HG03571 (cell line): ENCODE measurements at regions not wholly inside any gene's neighbourhood (a gene's known extent, or its start where the extent isn't known, plus 50 kb on each side); places are given as distances from the start of the nearest gene placed in this dataset.
"Not testable (repeated sequence)": the region's sequence is repeated elsewhere in the genome, so short reads cannot be mapped to it uniquely, and the experiment has no call there.

Experiments used
- ATAC-seq: cut with Tn5 transposase; IDR thresholded peaks from one replicate; pipeline ENCODE4 v1.9.1; 2021; ENCODE audit not compliant: unreplicated experiment

DNA sequence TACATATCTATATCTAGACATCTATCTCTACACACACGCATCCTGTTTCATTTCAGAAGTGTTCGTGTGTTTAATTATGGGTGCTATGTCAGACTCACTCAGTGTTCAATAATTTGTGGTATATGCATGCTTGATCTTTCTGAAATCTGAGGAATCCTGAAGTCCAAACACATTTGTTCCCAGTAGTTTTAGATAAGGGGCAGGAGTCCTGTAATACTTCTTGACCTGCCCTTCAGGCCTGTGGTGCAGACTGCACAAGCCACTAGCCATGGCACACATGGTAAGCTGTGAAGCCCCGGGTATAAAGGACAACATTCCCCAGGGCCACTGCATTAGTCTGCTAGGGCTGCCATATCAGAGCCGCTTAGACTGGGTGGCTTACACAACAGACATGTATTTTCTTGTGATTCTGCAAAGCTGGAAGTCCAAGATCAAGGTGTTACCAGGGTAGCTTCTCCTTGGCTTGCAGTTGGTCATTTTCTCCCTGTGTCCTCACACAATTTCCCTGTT lies 267.2 kb downstream of the RHOU start:
- no peak for ATAC-seq

DNA sequence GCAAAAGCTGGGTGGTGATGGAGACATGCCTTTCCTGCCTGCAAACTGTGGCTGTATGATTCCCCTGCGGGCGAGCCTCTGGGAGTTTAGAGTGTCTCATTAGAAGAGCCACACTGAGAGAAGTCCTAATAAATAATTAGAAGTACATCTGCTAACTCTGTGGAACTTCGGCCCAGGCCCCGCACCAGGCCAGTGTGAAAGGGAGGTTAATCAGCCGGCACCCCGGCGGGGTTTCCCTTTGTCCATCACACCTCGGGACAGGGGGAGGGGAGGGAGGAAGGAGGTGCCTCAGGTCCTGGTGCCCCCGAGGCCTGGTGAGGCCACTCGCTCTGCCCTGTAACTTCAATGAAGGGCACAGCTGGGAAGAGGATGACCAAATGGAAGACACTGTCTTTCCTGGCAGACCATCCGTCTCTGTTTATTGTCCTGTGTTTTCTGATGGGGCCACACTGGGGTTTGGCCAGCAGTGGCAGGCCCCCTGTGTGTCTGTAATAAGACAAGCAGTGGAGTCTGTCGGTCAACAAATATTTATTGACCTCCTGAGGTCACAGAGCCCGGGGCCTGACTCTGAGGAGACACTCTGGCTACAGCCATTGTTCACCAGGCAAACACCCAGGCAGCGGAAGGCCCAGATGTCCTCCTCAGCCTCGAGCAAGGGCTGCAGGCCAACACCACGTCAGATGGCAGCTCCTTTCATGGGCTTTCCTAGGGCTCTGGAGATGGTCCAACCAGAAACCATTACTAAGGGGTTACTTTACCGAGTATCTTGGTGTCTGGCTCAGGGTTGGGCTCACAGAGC lies 267.5 kb upstream of the RAB4A start:
- ATAC-seq, result no peak

DNA sequence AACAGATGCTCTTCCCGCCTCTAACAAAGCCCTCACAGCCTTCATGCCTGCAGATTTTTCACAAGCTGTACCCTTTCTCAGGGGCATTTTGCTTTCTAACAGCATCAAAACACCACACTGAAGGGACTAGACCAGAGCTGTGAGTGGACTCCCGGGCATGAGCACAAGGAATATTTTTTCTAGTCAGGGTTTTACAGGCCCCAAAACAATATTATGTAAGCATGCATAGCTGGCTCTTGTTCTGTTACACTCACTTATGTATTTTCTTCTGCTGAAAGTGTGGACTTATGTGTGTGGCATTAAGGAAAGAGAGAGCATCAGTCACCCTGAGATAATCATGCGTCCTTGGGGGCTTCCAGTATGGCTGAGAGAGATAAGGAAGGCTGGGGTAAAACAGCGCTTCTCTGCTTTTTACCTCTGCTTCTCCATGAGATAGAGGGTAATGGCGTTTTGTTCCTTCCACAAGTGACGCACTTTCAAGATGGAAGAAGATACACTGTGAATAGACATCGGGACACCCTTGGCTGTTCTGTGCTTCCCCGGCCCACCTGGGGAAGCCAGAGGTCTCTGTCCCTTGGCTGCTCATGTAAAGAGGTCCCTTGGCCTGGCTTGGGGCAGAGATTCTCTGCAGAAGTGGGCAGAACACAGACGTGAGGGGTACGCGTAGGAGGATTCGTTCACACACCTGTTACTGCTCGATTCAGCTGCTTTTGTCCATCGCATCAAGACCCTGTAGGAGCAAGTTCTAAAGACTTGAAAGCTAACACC lies 266.7 kb upstream of the RAB4A start:
- no peak for ATAC-seq

DNA sequence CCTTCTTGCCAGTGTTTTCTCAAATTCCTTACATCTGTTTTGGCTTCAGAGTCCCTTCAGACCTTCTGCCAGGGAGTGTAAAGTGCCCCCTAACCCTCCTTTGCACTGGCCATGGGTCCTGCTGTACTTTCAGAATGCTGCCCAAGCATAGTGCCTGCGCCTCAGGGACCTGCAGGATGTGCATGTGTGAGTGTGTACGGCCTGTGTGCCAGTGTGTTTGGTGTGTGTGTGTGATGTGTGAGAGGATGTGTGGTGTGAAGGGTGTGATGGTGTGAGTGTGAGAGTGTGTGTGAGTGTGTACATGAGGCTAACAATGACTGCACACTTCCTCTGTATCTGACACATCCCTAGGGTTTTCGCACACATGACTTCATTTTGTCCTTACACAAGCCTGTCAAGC lies 265.8 kb upstream of the RAB4A start:
- ATAC-seq, result no peak

DNA sequence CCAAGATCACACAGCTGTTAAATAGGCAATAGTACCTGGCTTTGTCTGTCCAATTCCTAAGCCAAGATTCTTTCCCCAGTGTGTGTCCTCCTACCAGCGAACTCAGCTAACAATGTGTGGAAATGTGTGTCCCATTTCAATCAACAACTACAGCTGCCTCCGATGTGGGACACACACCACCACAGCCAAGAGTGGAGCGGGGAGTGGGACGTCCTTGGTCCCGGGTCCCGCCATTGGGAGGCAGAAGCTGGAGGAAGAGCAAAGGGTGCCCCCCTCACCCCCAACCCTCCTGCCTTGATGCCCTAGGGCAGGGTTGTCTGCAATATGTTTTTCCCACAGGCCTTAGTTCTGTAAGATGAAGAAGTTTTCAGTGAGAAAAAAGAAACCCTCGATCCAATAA lies 265.4 kb upstream of the RAB4A start:
- no peak for ATAC-seq

DNA sequence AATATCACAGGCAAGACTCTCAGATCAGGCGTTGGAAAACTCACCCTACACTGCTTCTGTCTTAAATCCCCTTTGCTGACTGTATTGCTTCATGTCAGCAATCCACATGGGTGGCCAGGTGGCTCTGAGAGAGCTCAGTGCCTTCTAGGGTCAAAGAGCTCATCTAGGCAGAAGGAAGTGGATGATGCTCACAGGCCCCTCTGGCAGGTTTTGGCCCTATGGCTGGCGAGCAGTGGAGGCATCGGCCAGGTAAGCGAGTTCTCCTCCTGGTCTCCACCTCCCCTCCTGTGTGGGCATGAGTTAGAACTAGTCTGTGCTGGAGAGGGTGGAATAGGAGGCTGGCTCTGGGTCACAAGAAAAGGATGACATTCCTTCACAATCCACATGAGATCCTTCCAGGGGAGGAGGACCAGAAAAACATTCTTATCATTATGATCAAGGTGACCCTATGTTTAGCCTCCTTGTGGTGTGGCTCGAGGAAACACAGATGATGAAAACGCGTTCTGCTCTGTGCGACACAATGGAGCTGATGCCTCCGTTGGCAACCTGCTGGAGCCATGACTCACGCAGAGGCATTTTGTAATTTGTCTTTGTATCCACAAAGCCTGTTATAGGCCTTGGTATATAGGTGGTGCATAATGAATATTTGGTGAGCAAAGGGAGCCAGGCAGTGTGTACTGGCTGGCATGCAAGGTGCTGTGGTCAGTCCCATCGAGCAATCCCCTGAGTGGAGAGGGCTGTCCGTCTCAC lies 264.6 kb upstream of the RAB4A start:
- no peak for ATAC-seq

DNA sequence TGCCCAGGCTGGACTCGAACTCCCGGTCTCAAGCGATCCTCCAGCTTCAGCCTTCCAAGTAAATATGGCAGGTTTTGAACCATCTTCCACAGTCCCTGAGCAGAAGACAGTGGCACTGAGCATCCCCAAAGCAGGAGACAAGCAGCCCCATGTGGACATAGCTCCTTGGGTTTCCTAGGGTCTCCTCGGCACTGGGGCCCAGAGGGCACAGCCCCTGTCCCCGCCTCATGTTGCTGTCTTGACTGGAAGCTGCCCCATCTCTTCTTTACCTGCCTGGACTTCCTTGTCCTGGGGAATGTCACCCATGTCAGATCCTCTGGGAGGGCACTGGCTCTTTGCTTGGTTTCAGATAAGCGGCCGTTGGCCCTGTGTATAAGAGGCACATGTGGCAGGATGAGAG lies 263.7 kb upstream of the RAB4A start:
- no peak for ATAC-seq

DNA sequence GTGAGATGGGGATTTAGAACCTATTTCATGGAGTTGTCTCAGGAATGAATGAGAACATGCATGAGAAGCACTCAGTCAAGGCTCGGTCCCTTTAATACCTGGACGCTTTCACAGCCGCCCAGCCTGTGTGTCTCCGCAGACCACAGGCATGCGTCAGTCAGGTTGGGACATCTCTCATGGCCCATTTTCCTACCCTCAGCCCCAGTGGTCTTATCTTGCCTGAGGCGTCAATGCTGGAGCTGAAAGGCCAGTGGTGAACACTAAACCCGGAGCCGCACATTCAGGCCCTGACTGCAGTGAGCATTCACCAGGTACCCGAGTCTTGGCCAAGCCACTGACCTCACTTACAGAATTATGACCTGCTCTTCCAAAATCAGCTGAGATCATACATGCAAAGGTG lies 263.2 kb upstream of the RAB4A start:
- no peak for ATAC-seq

DNA sequence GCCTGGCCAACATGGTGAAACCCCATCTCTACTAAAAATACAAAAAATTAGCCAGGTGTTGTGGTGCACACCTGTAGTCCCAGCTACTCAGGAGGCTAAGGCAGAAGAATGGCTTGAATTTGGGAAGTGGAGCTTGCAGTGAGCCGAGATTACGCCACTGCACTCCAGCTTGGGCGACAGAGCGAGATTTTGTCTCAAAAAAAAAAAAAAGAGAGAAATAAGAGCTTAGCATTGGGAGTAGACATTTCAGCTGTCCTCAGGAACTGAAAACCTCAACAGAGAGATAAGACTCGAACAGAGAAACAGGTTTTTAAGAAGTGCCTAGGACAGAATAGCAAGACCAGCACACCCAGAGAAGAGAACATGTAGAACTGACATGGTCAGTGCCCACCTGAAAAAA lies 262.6 kb upstream of the RAB4A start:
- not testable (repeated sequence) for ATAC-seq

DNA sequence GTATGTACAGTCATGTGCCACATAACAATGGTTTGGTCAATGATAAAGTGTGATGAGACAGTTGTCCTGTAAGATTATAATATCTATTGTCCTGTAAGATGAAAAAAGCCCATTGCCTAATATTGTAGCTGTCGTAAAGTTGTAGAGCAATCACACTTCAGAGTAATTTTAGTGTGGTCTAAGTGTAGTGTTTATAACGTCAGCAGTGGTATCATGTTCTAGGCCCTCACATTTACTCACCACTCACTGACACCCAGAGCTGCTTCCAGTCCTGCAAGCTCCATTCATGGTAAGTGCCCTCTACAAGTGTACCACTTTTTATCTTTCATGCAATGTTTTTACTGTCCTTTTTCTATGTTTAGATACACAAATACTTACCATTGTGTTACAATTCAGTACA lies 259.9 kb upstream of the RAB4A start:
- ATAC-seq, result no peak

DNA sequence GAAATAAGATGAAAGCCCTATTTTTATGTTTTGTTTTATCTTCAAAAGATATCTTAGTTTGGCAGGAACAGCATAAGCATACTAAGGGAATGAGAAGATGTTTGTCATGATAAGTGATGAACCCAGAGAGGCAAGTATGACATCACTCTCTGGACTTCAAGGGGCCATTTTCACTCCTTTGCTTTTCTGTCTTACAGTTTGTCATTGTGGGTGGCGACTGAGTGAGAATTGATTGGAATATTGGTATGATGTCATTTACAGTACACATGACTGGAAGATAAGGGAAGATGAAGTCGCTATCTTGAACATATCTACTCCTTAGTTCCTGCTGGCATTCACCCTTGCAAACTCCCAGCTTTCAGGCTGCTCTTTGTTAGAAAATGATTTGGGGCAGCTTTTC lies 258.1 kb upstream of the RAB4A start:
- ATAC-seq, result no peak

DNA sequence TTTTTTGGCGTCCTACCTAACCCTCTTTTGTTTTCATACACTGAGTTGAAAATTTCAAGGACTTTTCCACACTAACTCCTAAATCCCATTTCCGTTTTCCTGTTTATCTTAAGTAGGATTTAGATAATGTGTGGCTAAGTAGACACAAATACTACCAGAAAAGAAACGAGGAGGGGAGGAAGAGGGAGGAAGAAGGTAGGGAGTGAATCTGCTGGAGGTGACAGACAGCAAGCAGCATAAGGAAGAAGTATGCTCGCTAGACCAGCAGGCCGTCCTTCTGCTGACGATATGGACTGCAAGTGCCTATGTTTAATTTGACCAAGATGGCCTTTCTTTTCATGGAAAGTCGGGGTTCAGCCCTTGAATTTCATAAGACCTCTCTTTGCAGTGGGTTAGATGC lies 256.9 kb upstream of the RAB4A start:
- no peak for ATAC-seq

DNA sequence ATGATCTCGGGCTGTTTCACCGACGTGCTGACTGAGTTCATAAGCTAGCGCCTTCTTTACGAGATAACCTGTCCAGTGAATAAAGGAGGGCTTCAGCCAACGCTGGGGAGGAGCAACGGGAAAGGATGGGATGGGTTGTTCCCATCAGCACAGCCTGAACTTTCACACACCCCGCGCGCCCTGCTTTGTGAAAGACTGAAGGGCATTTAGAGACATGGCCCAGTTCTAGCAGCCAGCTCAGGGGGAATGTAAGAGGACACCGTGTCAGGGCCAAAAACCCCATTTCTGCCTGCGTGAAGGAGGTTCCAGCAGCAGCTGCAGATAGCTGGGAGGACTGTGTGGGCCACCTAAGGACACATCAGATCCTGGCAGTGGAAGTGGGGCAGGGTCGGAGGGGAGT lies 255.1 kb upstream of the RAB4A start:
- ATAC-seq, result no peak

DNA sequence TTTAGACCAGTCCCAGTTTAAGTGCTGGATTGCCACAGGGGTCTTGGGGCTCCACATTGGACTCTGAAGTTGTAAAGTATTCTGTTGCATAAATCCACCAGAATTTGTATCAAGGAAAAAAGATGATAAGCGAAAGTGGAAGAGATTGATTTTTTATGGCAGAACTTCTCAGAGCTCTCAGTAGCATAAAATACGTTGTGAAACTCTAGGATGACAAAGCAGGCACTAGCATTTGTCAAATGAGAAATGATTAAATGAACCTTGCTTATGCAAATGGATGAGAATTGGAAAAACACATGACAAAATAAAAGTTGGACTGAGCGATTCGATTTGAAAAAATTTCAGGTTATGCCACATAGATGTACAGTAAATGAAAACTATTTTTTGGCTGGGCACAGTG lies 253.8 kb upstream of the RAB4A start:
- ATAC-seq, result no peak

DNA sequence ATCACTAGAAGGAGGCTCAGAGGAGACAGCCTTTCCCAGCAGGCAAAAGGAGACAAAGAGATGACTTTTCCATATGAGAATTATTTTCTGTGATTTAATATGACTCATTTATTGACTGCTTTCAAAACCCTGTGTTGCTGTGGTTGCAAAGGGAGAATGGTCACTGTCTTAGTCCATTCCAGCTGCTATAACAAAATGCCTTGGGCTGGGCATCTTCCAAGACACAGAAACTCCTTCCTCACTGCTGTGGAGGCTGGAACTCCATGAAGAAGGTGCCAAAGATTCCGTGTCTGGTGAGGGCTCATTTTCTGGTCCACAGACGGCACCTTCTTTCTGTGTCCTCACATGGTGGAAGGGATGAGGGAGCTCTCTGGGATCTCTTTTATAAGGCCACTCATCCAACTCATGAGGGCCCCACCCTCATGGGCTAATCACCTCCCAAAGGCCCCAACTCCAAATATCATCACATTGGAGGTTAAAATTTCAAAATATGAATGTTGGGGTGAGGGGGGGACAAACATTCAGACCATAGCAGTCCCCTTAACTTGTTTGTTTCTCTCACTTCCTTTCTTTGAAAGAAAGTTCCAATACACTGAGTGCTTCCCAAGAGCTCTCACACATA lies 252.1 kb upstream of the RAB4A start:
- no peak for ATAC-seq

DNA sequence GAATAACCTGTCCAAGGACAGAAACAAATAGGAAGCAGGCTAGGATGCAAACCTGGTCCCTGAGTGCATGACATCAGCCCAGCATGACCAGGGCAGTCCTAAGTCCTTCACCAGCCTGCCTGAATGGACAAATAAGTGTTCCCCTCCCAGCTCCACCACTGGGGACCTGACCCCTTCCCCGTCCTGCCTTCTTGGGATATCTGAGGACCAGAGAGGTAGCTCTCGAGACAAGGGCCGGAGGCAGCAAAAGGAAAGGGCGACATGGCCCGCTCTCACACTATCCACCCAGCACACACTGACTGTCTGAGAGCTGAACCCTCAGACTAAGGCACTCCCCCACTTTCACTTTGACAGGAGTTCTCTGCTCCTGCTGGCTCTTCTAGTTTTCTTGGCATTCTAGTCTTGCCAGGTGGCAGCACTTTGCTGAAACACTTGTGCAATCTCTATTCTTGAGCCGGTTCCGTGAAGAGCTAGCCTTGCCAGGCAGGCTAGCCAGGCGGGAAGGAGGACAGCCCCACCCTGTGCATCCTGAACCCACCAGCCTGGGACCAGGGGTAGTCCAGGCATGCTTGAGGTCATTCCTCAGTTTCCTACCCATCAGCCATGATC lies 251.1 kb upstream of the RAB4A start:
- no peak for ATAC-seq

DNA sequence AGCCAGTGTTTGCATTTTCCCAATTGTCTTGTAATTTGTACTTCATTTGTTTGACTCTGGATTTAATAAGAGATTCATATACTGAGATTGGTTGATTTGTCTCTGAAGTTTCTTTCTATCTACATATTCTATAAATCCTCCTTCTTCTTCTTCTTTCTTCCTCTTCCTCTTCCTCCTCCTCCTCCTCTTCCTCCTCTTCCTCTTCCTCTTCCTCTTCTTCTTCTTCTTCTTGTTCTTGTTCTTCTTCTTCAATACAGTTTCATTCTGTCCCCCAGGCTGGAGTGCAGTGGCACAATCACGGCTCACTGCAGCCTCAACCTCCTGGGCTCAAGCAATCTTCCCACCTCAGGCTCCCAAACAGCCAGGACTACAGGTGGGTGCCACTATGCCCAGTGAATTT lies 249.9 kb upstream of the RAB4A start:
- not testable (repeated sequence) for ATAC-seq

DNA sequence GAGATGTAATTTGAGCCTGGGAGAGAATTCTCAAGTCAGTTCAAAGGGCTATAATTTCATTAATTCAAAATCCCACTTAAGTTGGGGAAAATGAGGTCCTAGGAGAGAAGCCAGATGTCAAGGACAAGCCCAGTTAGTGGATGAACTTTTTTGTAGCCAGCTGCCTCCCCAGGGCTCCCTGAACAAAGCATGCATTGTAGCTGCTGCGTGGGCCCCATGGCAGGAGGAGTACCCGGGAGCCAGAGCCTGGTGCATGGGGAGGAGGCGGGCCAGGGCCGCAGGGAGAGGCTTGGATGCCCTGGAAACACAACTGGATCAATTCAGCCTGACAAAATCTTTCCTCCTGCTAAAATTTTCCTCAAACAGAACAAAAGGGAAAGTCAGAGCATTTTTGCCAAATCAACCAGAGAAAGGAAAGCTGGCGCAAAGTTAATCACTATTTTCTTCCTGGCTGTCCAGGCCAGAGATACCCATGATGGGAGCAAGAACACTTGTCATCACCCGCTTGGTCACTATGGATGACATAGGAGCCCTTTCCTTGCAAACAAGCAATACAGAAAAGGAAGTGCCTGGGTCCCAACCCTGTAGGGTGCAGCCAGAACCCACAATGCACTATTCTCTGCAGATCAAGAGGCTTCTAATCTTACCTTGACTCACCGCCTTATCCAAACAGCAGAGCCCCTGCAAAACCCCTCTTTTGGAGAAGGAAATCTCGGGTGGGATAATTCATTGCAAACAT lies 248.1 kb upstream of the RAB4A start:
- ATAC-seq, result no peak

DNA sequence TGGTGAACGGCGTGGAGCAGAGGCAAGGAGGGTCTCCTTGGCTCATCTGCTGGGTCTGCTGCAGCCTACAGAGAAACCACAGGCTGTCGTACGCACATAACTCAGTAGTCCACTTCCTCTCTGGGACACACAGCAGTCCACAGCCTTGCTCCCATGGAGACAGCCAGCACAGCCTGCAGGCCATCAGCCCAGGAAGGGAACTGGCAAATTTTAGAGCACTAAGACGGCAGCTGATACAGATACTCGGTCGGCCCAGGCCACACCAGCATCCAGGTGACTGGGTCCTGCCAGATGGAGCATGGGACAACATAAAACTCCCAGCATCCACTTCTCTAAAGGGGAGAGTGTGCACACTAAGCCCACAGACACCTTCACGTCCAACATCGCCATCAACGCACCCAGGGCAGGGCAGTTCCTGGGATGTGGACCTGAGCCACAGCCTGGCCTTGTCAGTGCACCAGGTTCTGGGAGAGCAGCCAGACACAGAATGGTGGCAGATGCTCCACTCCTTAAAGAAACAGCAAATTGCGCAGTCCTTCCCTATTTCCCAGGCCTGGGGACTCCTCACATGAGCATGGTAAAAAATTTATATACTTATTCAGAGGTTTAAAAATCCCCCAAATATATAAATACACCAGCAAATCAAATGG lies 247.1 kb upstream of the RAB4A start:
- ATAC-seq, result no peak
